H9 (cell line): ENCODE measurements at regions not wholly inside any gene's neighbourhood (a gene's known extent, or its start where the extent isn't known, plus 50 kb on each side); places are given as distances from the start of the nearest gene placed in this dataset.

Experiments
- DNase-seq: peaks from one replicate; pipeline ENCODE4 v3.0.0-alpha.2; 2017
- H2AFZ ChIP-seq: one replicate; pipeline ENCODE4 v1.6.1; 2013; ENCODE audit warnings: mild to moderate bottlenecking, low read length, control low read depth, moderate library complexity
- H2AK5ac ChIP-seq: 2 replicates; pipeline ENCODE4 v1.6.1; 2013; ENCODE audit warnings: low read length, control low read depth, mixed read lengths; ENCODE audit not compliant: insufficient read length
- H2BK120ac ChIP-seq: one replicate; pipeline ENCODE4 v1.6.1; 2013; ENCODE audit warnings: low read depth, mild to moderate bottlenecking, low read length, control low read depth, inconsistent platforms; ENCODE audit not compliant: poor library complexity, severe bottlenecking
- H2BK12ac ChIP-seq: 2 replicates; pipeline ENCODE4 v1.6.1; 2013; ENCODE audit warnings: low read length, control low read depth, mixed read lengths, low read depth; ENCODE audit not compliant: insufficient read length
- H2BK15ac ChIP-seq: 2 replicates; pipeline ENCODE4 v1.6.1; 2013; ENCODE audit warnings: low read depth, low read length, control low read depth
- H2BK20ac ChIP-seq: one replicate; pipeline ENCODE4 v1.6.1; 2013; ENCODE audit warnings: low read depth, mild to moderate bottlenecking, low read length, control low read depth, inconsistent platforms; ENCODE audit not compliant: poor library complexity, severe bottlenecking
- H2BK5ac ChIP-seq: 2 replicates; pipeline ENCODE4 v1.6.1; 2013; ENCODE audit warnings: low read length, control low read depth, mixed read lengths; ENCODE audit not compliant: insufficient read length
- H3K14ac ChIP-seq: 2 replicates; pipeline ENCODE4 v1.6.1; 2013; ENCODE audit warnings: low read length, control low read depth; ENCODE audit not compliant: insufficient read depth
- H3K18ac ChIP-seq: 2 replicates; pipeline ENCODE4 v1.6.1; 2013; ENCODE audit warnings: low read depth, mild to moderate bottlenecking, mixed read lengths, low read length, control low read depth; ENCODE audit not compliant: insufficient read length
- H3K23ac ChIP-seq: 2 replicates; pipeline ENCODE4 v1.6.1; 2013; ENCODE audit warnings: low read length, control low read depth, mixed read lengths, low read depth; ENCODE audit not compliant: insufficient read length
- H3K23me2 ChIP-seq: 2 replicates; pipeline ENCODE4 v1.6.1; 2013; ENCODE audit warnings: low read depth, mild to moderate bottlenecking, mixed read lengths, low read length, control low read depth; ENCODE audit not compliant: insufficient read length, poor library complexity, severe bottlenecking
- H3K27ac ChIP-seq: 2 replicates; pipeline ENCODE4 v1.5.1; 2013; ENCODE audit warnings: low read length, control low read depth, mixed read lengths, low read depth; ENCODE audit not compliant: insufficient read length
- H3K27me3 ChIP-seq: 2 replicates; pipeline ENCODE4 v1.6.1; 2013; ENCODE audit warnings: low read length, control low read depth, inconsistent platforms; ENCODE audit not compliant: insufficient read depth
- H3K4ac ChIP-seq: 2 replicates; pipeline ENCODE4 v1.6.1; 2013; ENCODE audit warnings: low read depth, mild to moderate bottlenecking, control low read depth, inconsistent platforms, low read length, moderate library complexity
- H3K4me1 ChIP-seq: 2 replicates; pipeline ENCODE4 v1.6.1; 2013; ENCODE audit warnings: low read length, control low read depth, inconsistent platforms; ENCODE audit not compliant: insufficient read depth
- H3K4me2 ChIP-seq: 2 replicates; pipeline ENCODE4 v1.6.1; 2013; ENCODE audit warnings: low read length, control low read depth, mixed read lengths; ENCODE audit not compliant: insufficient read length, insufficient read depth
- H3K56ac ChIP-seq: 2 replicates; pipeline ENCODE4 v1.6.1; 2013; ENCODE audit warnings: low read depth, mild to moderate bottlenecking, mixed read lengths, low read length, control low read depth; ENCODE audit not compliant: insufficient read length
- H3K79me1 ChIP-seq: 2 replicates; pipeline ENCODE4 v1.6.1; 2013; ENCODE audit warnings: low read depth, mild to moderate bottlenecking, moderate library complexity, low read length, control low read depth, inconsistent platforms; ENCODE audit not compliant: insufficient read depth, poor library complexity, severe bottlenecking
- H3K79me2 ChIP-seq: 2 replicates; pipeline ENCODE4 v1.6.1; 2013; ENCODE audit warnings: low read length, control low read depth, inconsistent platforms; ENCODE audit not compliant: insufficient read depth
- H3K9ac ChIP-seq: 2 replicates; pipeline ENCODE4 v1.6.1; 2013; ENCODE audit warnings: low read length, control low read depth, mixed read lengths; ENCODE audit not compliant: insufficient read length; ENCODE audit errors: extremely low read depth
- H3K9me3 ChIP-seq: one replicate; pipeline ENCODE4 v1.6.1; 2013; ENCODE audit warnings: low read depth, low read length, inconsistent platforms; ENCODE audit not compliant: control insufficient read depth
- H3T11ph ChIP-seq: one replicate; pipeline ENCODE4 v1.6.1; 2013; ENCODE audit warnings: mild to moderate bottlenecking, low read length, control low read depth, inconsistent platforms
- H4K20me1 ChIP-seq: one replicate; pipeline ENCODE4 v1.6.1; 2013; ENCODE audit not compliant: control insufficient read depth, insufficient read length, insufficient read depth
- H4K5ac ChIP-seq: 2 replicates; pipeline ENCODE4 v1.6.1; 2013; ENCODE audit warnings: low read depth, mild to moderate bottlenecking, mixed read lengths, low read length, control low read depth; ENCODE audit not compliant: insufficient read length
- H4K8ac ChIP-seq: replicated peaks from 2 replicates; pipeline ENCODE4 v1.6.1; 2013; ENCODE audit warnings: low read length, control low read depth, mixed read lengths, low read depth; ENCODE audit not compliant: insufficient read length
- H4K91ac ChIP-seq: 2 replicates; pipeline ENCODE4 v1.6.1; 2013; ENCODE audit warnings: low read depth, mild to moderate bottlenecking, moderate library complexity, mixed read lengths, low read length, control low read depth; ENCODE audit not compliant: insufficient read length
- H3K27ac Mint-ChIP-seq, 3 experiments: 2 replicates in 2 of 3; 3 replicates in 1 of 3; pipeline ENCODE4 v1.8.0; 2020 to 2021; ENCODE audit warnings: mixed read lengths in 3 of 3, mild to moderate bottlenecking in 1 of 3, moderate library complexity in 1 of 3
- H3K27me3 Mint-ChIP-seq: 2 replicates; pipeline ENCODE4 v1.8.0; 2021; ENCODE audit warnings: low read depth, mild to moderate bottlenecking, moderate library complexity, mixed read lengths
- H3K36me3 Mint-ChIP-seq, 3 experiments: 2 replicates in 2 of 3; 3 replicates in 1 of 3; pipeline ENCODE4 v1.8.0; 2020 to 2021; ENCODE audit warnings: low read depth in 3 of 3, mixed read lengths in 3 of 3; ENCODE audit not compliant: insufficient read depth in 1 of 3
- H3K4me1 Mint-ChIP-seq, 2 experiments: 2 replicates each; pipeline ENCODE4 v1.8.0; 2020; ENCODE audit warnings: mixed read lengths in 2 of 2
- H3K4me3 Mint-ChIP-seq, 2 experiments: 2 replicates in 1 of 2; 3 replicates in 1 of 2; pipeline ENCODE4 v1.8.0; 2020 to 2021; ENCODE audit warnings: mild to moderate bottlenecking in 2 of 2, mixed read lengths in 2 of 2, moderate library complexity in 1 of 2
- H3K9me3 Mint-ChIP-seq, 2 experiments: 2 replicates in 1 of 2; 3 replicates in 1 of 2; pipeline ENCODE4 v1.8.0; 2020; ENCODE audit warnings: mild to moderate bottlenecking in 2 of 2, mixed read lengths in 2 of 2, moderate library complexity in 1 of 2
- CTCF ChIP-seq: fragments of 200-600 bp; sonication (generic); conservative IDR thresholded peaks from 3 replicates; pipeline ENCODE4 v1.8.0; 2021; ENCODE audit warnings: antibody characterized with exemption, mild to moderate bottlenecking
- WGBS: extraction: QIAGEN DNeasy Blood & Tissue Kit; methylation state at CpG from one replicate; pipeline ENCODE4 v1.1.7; 2013; ENCODE audit warnings: missing lambda C conversion rate, low lambda C conversion rate, mixed read lengths; ENCODE audit not compliant: insufficient read length; ENCODE audit errors: extremely low coverage; 5-methylcytosine and 5-hydroxymethylcytosine counted together

- no peak overlapping the region for H2BK120ac ChIP-seq
- H3K23ac ChIP-seq = no peak overlapping the region
- no peaks in the 10 kb centered on the region for H3K79me1 ChIP-seq
- TF ChIP-seq CTCF = no peak
- no peak overlapping the region for H2BK12ac ChIP-seq
- no peak overlapping the region for H3K9ac ChIP-seq
- Mint-ChIP-seq H3K4me1 (peaks cover 0 to 9% of the 10 kb centered on the region in 2 experiments; a peak in 2 of 4 replicates), H3K27ac (no peak overlapping the region), H3K9me3 (no peaks in the 10 kb centered on the region), H3K4me3 (no peak overlapping the region), H3K36me3 (no peaks in the 10 kb centered on the region), H3K27me3 (no peaks in the 10 kb centered on the region)
- H2BK15ac ChIP-seq = no peak overlapping the region
- H4K20me1 ChIP-seq = no peaks in the 10 kb centered on the region
- no peak overlapping the region for H2AK5ac ChIP-seq
- no peak overlapping the region for H2BK5ac ChIP-seq
- no peak overlapping the region for H3K56ac ChIP-seq
- no peak overlapping the region for H4K8ac ChIP-seq
- H3T11ph ChIP-seq = no peak overlapping the region
- H3K18ac ChIP-seq = no peak overlapping the region
- H3K27ac ChIP-seq = no peak overlapping the region
- H3K27me3 ChIP-seq = no peaks in the 10 kb centered on the region
- no peak overlapping the region for H3K14ac ChIP-seq
- H3K4me2 ChIP-seq = no peak overlapping the region
- no peak overlapping the region for H2BK20ac ChIP-seq
- no peak overlapping the region for H2AFZ ChIP-seq
- DNase-seq = no peak
- H4K91ac ChIP-seq = no peak overlapping the region
- no peaks in the 10 kb centered on the region for H3K9me3 ChIP-seq
- H3K23me2 ChIP-seq = no peaks in the 10 kb centered on the region
- no CpG with 5 or more reads among the region's 5 CpGs for WGBS
- no peaks in the 10 kb centered on the region for H3K79me2 ChIP-seq
- no peak overlapping the region for H4K5ac ChIP-seq
- no peaks in the 10 kb centered on the region for H3K4me1 ChIP-seq
- no peak overlapping the region for H3K4ac ChIP-seq
Measured at GRCh38 chr5:158529454-158529853, 570.3 kb downstream of the EBF1 start.
